Trophoblast cell (in vitro differentiated cells and primary cell): ENCODE measurements at regions not wholly inside any gene's neighbourhood (a gene's known extent, or its start where the extent isn't known, plus 50 kb on each side); places are given as distances from the start of the nearest gene placed in this dataset.
"Not testable (repeated sequence)": the region's sequence is repeated elsewhere in the genome, so short reads cannot be mapped to it uniquely, and the experiment has no call there.

Experiments used
- DNase-seq, 2 donors: peaks; one replicate each; pipeline ENCODE4 v3.0.0-alpha.2; 2016
- H2AFZ ChIP-seq: 2 replicates; pipeline ENCODE4 v1.6.1; 2013; ENCODE audit warnings: low read length, moderate library complexity, mild to moderate bottlenecking; ENCODE audit not compliant: insufficient read depth, poor library complexity
- H2AK5ac ChIP-seq: 2 replicates; pipeline ENCODE4 v1.6.1; 2013; ENCODE audit warnings: mild to moderate bottlenecking, low read length
- H2BK120ac ChIP-seq: 2 replicates; pipeline ENCODE4 v1.6.1; 2013; ENCODE audit warnings: low read length, mild to moderate bottlenecking, moderate library complexity; ENCODE audit not compliant: insufficient read depth, poor library complexity
- H2BK12ac ChIP-seq: 2 replicates; pipeline ENCODE4 v1.6.1; 2013; ENCODE audit warnings: mild to moderate bottlenecking, low read length, moderate library complexity
- H2BK5ac ChIP-seq: 2 replicates; pipeline ENCODE4 v1.6.1; 2013; ENCODE audit warnings: low read length, low read depth, moderate library complexity, mild to moderate bottlenecking; ENCODE audit not compliant: poor library complexity
- H3K14ac ChIP-seq: 2 replicates; pipeline ENCODE4 v1.6.1; 2013; ENCODE audit warnings: mild to moderate bottlenecking, low read length
- H3K18ac ChIP-seq: 2 replicates; pipeline ENCODE4 v1.6.1; 2013; ENCODE audit warnings: mild to moderate bottlenecking, low read length
- H3K23ac ChIP-seq: 2 replicates; pipeline ENCODE4 v1.6.1; 2013; ENCODE audit warnings: low read length
- H3K27ac ChIP-seq: 2 replicates; pipeline ENCODE4 v1.5.1; 2013; ENCODE audit warnings: low read depth, mild to moderate bottlenecking, inconsistent platforms, low read length, moderate library complexity
- H3K27me3 ChIP-seq: 2 replicates; pipeline ENCODE4 v1.6.1; 2013; ENCODE audit warnings: inconsistent platforms, mild to moderate bottlenecking, low read length, moderate library complexity; ENCODE audit not compliant: insufficient read depth
- H3K36me3 ChIP-seq, 2 experiments: 1 replicate in 1 of 2; 2 replicates in 1 of 2; pipeline ENCODE4 v1.6.1; 2013; ENCODE audit warnings: low read length in 2 of 2, mild to moderate bottlenecking in 2 of 2, moderate library complexity in 1 of 2; ENCODE audit not compliant: insufficient read depth in 2 of 2, control insufficient read depth in 1 of 2
- H3K4ac ChIP-seq: 2 replicates; pipeline ENCODE4 v1.6.1; 2013; ENCODE audit warnings: low read depth, mild to moderate bottlenecking, low read length, moderate library complexity
- H3K4me1 ChIP-seq, 2 experiments: 1 replicate in 1 of 2; 2 replicates in 1 of 2; pipeline ENCODE4 v1.6.1; 2013; ENCODE audit warnings: low read length in 2 of 2, mild to moderate bottlenecking in 2 of 2, moderate library complexity in 1 of 2; ENCODE audit not compliant: insufficient read depth in 2 of 2, control insufficient read depth in 1 of 2
- H3K4me2 ChIP-seq: 2 replicates; pipeline ENCODE4 v1.6.1; 2013; ENCODE audit warnings: inconsistent platforms, mild to moderate bottlenecking, low read length, moderate library complexity
- H3K4me3 ChIP-seq: 2 replicates; pipeline ENCODE4 v1.5.1; 2013; ENCODE audit warnings: mild to moderate bottlenecking, low read depth, low read length, inconsistent platforms
- H3K79me1 ChIP-seq: one replicate; pipeline ENCODE4 v1.6.1; 2013; ENCODE audit warnings: low read length
- H3K79me2 ChIP-seq: 2 replicates; pipeline ENCODE4 v1.6.1; 2013; ENCODE audit warnings: low read length, mild to moderate bottlenecking; ENCODE audit not compliant: control insufficient read depth, insufficient read depth, poor library complexity
- H3K9ac ChIP-seq: 2 replicates; pipeline ENCODE4 v1.6.1; 2013; ENCODE audit warnings: mild to moderate bottlenecking, low read length
- H3K9me3 ChIP-seq: 2 replicates; pipeline ENCODE4 v1.6.1; 2013; ENCODE audit warnings: low read depth, mild to moderate bottlenecking, control low read depth, inconsistent platforms, low read length; ENCODE audit not compliant: insufficient read depth
- H4K12ac ChIP-seq: 2 replicates; pipeline ENCODE4 v1.6.1; 2013; ENCODE audit warnings: low read depth, mild to moderate bottlenecking, low read length, moderate library complexity
- H4K8ac ChIP-seq: 2 replicates; pipeline ENCODE4 v1.6.1; 2013; ENCODE audit warnings: low read depth, mild to moderate bottlenecking, low read length, moderate library complexity
- H4K91ac ChIP-seq: one replicate; pipeline ENCODE4 v1.6.1; 2013; ENCODE audit warnings: low read depth, mild to moderate bottlenecking, low read length, moderate library complexity
- WGBS: extraction: QIAGEN DNeasy Blood & Tissue Kit; methylation state at CpG from one replicate; pipeline ENCODE4 v1.1.7; 2013; ENCODE audit warnings: missing lambda C conversion rate; ENCODE audit not compliant: insufficient read length, insufficient coverage; ENCODE audit errors: extremely low coverage; 5-methylcytosine and 5-hydroxymethylcytosine counted together

DNA sequence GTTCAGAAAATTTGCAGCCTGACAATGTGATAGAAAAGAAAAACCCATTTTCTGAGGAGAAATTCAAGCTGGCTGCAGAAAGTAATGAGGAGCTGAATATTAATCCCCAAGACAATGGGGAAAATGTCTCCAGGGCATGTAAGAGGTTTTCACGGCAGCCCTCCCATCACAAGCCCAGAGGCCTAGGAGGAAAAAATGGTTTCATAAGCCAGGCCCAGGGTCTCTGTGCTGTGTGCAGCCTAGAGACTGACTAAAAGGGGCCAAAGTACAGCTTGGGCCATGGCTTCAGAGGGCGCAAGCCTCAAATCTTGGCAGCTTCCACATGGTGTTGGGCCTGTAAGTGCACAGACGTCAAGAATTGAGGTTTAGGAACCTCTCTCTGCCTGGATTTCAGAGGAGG is 61.7 kb upstream of the DLG1 start:
- not testable (repeated sequence) for H3K9me3 ChIP-seq, H3K14ac ChIP-seq, H3K4me2 ChIP-seq, DNase-seq, H2AFZ ChIP-seq, H3K27me3 ChIP-seq, H3K18ac ChIP-seq, H2AK5ac ChIP-seq, H3K4me3 ChIP-seq, H2BK12ac ChIP-seq, H3K79me1 ChIP-seq, H2BK5ac ChIP-seq, H3K79me2 ChIP-seq, H3K27ac ChIP-seq, H4K12ac ChIP-seq, H3K4ac ChIP-seq, H3K23ac ChIP-seq, H3K4me1 ChIP-seq, H3K36me3 ChIP-seq, H2BK120ac ChIP-seq, H4K8ac ChIP-seq, H3K9ac ChIP-seq, H4K91ac ChIP-seq
- WGBS, result no CpG with 5 or more reads among the region's 3 CpGs

DNA sequence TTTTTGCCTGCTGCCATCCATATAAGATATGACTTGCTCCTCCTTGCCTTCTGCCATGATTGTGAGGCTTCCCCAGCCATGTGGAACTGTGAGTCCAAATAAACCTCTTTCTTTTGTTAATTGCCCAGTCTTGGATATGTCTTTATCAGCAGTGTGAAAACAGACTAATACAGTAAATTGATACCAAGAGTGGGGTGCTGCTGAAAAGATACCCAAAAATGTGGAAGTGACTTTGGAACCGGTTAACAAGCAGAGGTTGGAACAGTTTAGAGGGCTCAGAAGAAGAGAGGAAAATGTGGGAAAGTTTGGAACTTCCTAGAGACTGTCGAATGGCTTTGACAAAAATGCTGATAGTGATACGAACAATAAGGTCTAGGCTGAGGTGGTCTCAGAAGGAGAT is 61.1 kb upstream of the DLG1 start:
- not testable (repeated sequence) for H3K4me1 ChIP-seq, H4K8ac ChIP-seq, H2BK120ac ChIP-seq, H3K4me3 ChIP-seq, H2BK12ac ChIP-seq, H3K4ac ChIP-seq, H2AK5ac ChIP-seq, H3K14ac ChIP-seq, H3K36me3 ChIP-seq, H4K12ac ChIP-seq, H3K9ac ChIP-seq, H3K23ac ChIP-seq, H2BK5ac ChIP-seq, H4K91ac ChIP-seq, H3K79me2 ChIP-seq, H3K79me1 ChIP-seq, DNase-seq, H2AFZ ChIP-seq, H3K27me3 ChIP-seq, H3K18ac ChIP-seq, H3K27ac ChIP-seq, H3K4me2 ChIP-seq, H3K9me3 ChIP-seq
- no CpG with 5 or more reads among the region's 3 CpGs for WGBS

DNA sequence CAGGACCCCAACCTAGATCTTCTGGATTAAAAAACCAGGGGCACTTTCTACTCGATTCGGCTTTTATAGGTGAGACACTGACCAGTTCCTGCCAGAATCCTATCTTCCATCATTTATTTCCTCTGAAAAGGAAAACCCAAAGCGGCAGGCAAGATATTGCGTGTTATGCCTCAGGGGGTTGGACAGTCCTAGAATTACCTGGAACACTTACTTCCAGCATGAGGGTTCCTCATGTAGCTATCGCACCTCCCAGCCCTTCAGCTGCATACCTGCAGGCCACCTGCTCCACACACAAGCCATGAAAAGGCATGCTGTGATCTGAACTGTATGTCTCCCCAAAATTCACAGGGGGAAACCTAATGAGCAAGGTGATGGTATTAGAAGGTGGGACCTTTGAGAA is 58.3 kb upstream of the DLG1 start:
- no peak overlapping the region for H3K4me3 ChIP-seq
- no peak overlapping the region for H2BK120ac ChIP-seq
- no peak overlapping the region for H2AFZ ChIP-seq
- H3K36me3 ChIP-seq, result no peaks in the 10 kb centered on the region
- H4K12ac ChIP-seq, result no peak overlapping the region
- no peaks in the 10 kb centered on the region for H3K79me1 ChIP-seq
- no peak overlapping the region for H3K4me2 ChIP-seq
- no peak overlapping the region for H3K14ac ChIP-seq
- H2AK5ac ChIP-seq, result no peak overlapping the region
- no peak overlapping the region for H4K91ac ChIP-seq
- WGBS, result no CpG with 5 or more reads among the region's 5 CpGs
- no peak overlapping the region for H4K8ac ChIP-seq
- no peak overlapping the region for H3K27ac ChIP-seq
- H2BK12ac ChIP-seq, result no peak overlapping the region
- no peak overlapping the region for H3K18ac ChIP-seq
- H3K27me3 ChIP-seq, result no peaks in the 10 kb centered on the region
- peak; percentile 66 to 85 for DNase-seq
- H2BK5ac ChIP-seq, result no peak overlapping the region
- H3K9me3 ChIP-seq, result peaks cover 10% of the 10 kb centered on the region
- H3K9ac ChIP-seq, result no peak overlapping the region
- H3K4me1 ChIP-seq, result peaks cover 0 to 14% of the 10 kb centered on the region in 2 experiments
- no peaks in the 10 kb centered on the region for H3K79me2 ChIP-seq
- no peak overlapping the region for H3K23ac ChIP-seq
- no peak overlapping the region for H3K4ac ChIP-seq

DNA sequence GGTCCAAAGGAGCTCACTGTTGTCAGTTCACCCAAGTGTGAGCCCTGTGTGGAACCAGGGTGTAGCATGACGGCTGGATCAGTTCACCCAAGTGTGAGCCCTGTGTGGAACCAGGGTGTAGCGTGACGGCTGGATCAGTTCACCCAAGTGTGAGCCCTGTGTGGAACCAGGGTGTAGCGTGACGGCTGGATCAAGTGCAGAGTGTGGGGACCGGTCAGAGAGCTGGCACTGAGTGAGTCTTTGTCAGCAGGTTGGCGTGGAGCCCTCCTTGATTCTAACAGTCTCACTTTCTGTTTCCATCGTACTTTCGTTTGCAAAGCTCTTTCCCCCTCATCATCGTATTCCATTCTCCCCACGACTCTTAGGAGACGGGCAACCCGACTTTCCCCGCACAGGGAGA is 57.9 kb upstream of the DLG1 start:
- H3K18ac ChIP-seq, result no peak overlapping the region
- H3K23ac ChIP-seq, result no peak overlapping the region
- no peak overlapping the region for H3K4me3 ChIP-seq
- no peak overlapping the region for H4K8ac ChIP-seq
- no peak overlapping the region for H2BK120ac ChIP-seq
- H3K14ac ChIP-seq, result no peak overlapping the region
- H2BK12ac ChIP-seq, result no peak overlapping the region
- H3K9me3 ChIP-seq, result peaks cover 10% of the 10 kb centered on the region
- no peaks in the 10 kb centered on the region for H3K36me3 ChIP-seq
- H3K4ac ChIP-seq, result no peak overlapping the region
- no peaks in the 10 kb centered on the region for H3K79me2 ChIP-seq
- H4K12ac ChIP-seq, result no peak overlapping the region
- H3K27me3 ChIP-seq, result no peaks in the 10 kb centered on the region
- peaks cover 0 to 14% of the 10 kb centered on the region in 2 experiments for H3K4me1 ChIP-seq
- H3K27ac ChIP-seq, result no peak overlapping the region
- H2BK5ac ChIP-seq, result no peak overlapping the region
- no peak overlapping the region for H3K9ac ChIP-seq
- no peak overlapping the region for H2AFZ ChIP-seq
- no peak for DNase-seq
- no peak overlapping the region for H2AK5ac ChIP-seq
- WGBS, result 100% methylated on average over 3 of the region's 14 CpGs
- no peak overlapping the region for H3K4me2 ChIP-seq
- no peaks in the 10 kb centered on the region for H3K79me1 ChIP-seq
- no peak overlapping the region for H4K91ac ChIP-seq
